ENCODE measurements at regions not wholly inside any gene's neighbourhood (a gene's known extent, or its start where the extent isn't known, plus 50 kb on each side); places are given as distances from the start of the nearest gene placed in this dataset.

DNA sequence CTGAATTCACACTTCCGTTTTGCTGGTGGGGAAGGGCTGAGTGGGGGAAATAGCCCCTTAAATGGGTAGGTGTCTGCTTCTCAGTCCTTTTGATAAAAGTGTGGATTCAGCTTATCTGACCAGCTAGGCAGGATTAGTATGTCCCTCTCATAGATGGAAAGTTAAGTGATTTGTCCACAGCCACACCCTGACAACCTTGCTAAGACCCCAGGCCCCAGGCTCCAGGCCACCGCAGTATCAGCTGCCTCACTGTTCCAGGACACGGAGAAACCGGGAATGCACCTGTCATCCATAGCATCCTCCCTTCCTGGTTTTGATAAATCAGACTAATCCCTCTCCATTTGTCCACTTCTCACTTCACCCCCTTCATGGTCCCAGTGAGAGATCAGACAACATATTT lies 197.7 kb downstream of the USP12 start:
- Histone ChIP-seq H2BK15ac (ENCODE audit: low read depth, low read length) (no peak overlapping the region), H3K18ac (ENCODE audit: insufficient read length, low read depth, low read length) (no peak overlapping the region), H3K14ac (ENCODE audit: insufficient read depth, low read length) (no peak overlapping the region), H3K9me3 (ENCODE audit: control insufficient read depth, low read depth, low read length) (no peaks in the 10 kb centered on the region), H3K4ac (ENCODE audit: low read depth, low read length) (no peak overlapping the region), H2AFZ (ENCODE audit: low read length) (no peak overlapping the region), H3K56ac (ENCODE audit: insufficient read length, low read depth, low read length) (no peak overlapping the region), H3K23me2 (ENCODE audit: insufficient read length, low read depth, low read length, poor library complexity, severe bottlenecking) (no peaks in the 10 kb centered on the region), H2AK5ac (ENCODE audit: insufficient read length, low read length) (no peak overlapping the region), H3T11ph (ENCODE audit: low read length) (no peak overlapping the region), H3K27me3 (ENCODE audit: insufficient read depth, low read length) (no peaks in the 10 kb centered on the region), H3K79me2 (ENCODE audit: insufficient read depth, low read length) (no peaks in the 10 kb centered on the region), H4K91ac (ENCODE audit: insufficient read length, low read depth, low read length) (no peak overlapping the region), H3K9ac (ENCODE audit: extremely low read depth, insufficient read length, low read length) (no peak overlapping the region), H4K8ac (replicated peaks; ENCODE audit: insufficient read length, low read depth, low read length) (no peak overlapping the region), H3K79me1 (ENCODE audit: insufficient read depth, low read depth, low read length, poor library complexity, severe bottlenecking) (no peaks in the 10 kb centered on the region), H2BK5ac (ENCODE audit: insufficient read length, low read length) (no peak overlapping the region), H3K4me1 (ENCODE audit: insufficient read depth, low read length) (no peaks in the 10 kb centered on the region), H3K4me2 (ENCODE audit: insufficient read depth, insufficient read length, low read length) (no peak overlapping the region), H3K27ac (ENCODE audit: insufficient read length, low read depth, low read length) (no peak overlapping the region), H4K20me1 (ENCODE audit: control insufficient read depth, insufficient read depth, insufficient read length) (no peaks in the 10 kb centered on the region), H2BK20ac (ENCODE audit: low read depth, low read length, poor library complexity, severe bottlenecking) (no peak overlapping the region), H2BK120ac (ENCODE audit: low read depth, low read length, poor library complexity, severe bottlenecking) (no peak overlapping the region), H3K23ac (ENCODE audit: insufficient read length, low read depth, low read length) (no peak overlapping the region), H2BK12ac (ENCODE audit: insufficient read length, low read depth, low read length) (no peak overlapping the region), H4K5ac (ENCODE audit: insufficient read length, low read depth, low read length) (no peak overlapping the region)
- Mint-ChIP-seq H3K4me3 (no peak overlapping the region), H3K27me3 (ENCODE audit: low read depth) (peaks cover 2% of the 10 kb centered on the region; the same call in 1 of the 2 replicates), H3K27ac (no peak overlapping the region), H3K9me3 (peaks cover 1 to 5% of the 10 kb centered on the region in 2 experiments; a peak in 3 of 5 replicates), H3K4me1 (peaks cover 11 to 12% of the 10 kb centered on the region in 2 experiments), H3K36me3 (ENCODE audit: insufficient read depth in 1 of 3, low read depth in 3 of 3) (no peaks in the 10 kb centered on the region)
- WGBS (ENCODE audit: extremely low coverage, insufficient read length, low lambda C conversion rate): no CpG with 5 or more reads among the region's 4 CpGs
- no peak for DNase-seq
- TF ChIP-seq CTCF (conservative IDR thresholded peaks at IDR 0.05): no peak
